NCI-H460 (cell line): ENCODE measurements at regions not wholly inside any gene's neighbourhood (a gene's known extent, or its start where the extent isn't known, plus 50 kb on each side); places are given as distances from the start of the nearest gene placed in this dataset.

Source experiments
- DNase-seq: peaks from one replicate; pipeline ENCODE4 v3.0.0-alpha.2; 2016; ENCODE audit warnings: low read depth; ENCODE audit errors: extremely low read depth

- no peak for DNase-seq
Measured at GRCh38 chr15:62431817-62432216, 266.7 kb upstream of the C2CD4B start.

- no peak for DNase-seq
Measured at GRCh38 chr15:62432702-62433398, 267.8 kb upstream of the C2CD4B start.

GRCh38 chr15:62436235-62436634 is 271.1 kb upstream of the C2CD4B start:
- DNase-seq, result no peak

GRCh38 chr15:62437753-62438152 is 272.7 kb upstream of the C2CD4B start:
- DNase-seq, result no peak

- DNase-seq, result no peak
Measured at GRCh38 chr15:62439543-62440016, 274.5 kb upstream of the C2CD4B start.

GRCh38 chr15:62440362-62441105 is 275.4 kb upstream of the C2CD4B start:
- DNase-seq, result no peak

GRCh38 chr15:62444104-62445022 is 279.3 kb upstream of the C2CD4B start:
- no peak for DNase-seq

- no peak for DNase-seq
Measured at GRCh38 chr15:62445244-62445643, 280.2 kb upstream of the C2CD4B start.

- no peak for DNase-seq
Measured at GRCh38 chr15:62446984-62447383, 281.9 kb upstream of the C2CD4B start.

GRCh38 chr15:62447742-62448141 is 282.7 kb upstream of the C2CD4B start:
- DNase-seq, result no peak

- DNase-seq, result no peak
Measured at GRCh38 chr15:62449638-62450037, 284.6 kb upstream of the C2CD4B start.

GRCh38 chr15:62450061-62450460 is 285.0 kb upstream of the C2CD4B start:
- DNase-seq, result no peak

GRCh38 chr15:62452026-62452425 is 286.9 kb upstream of the C2CD4B start:
- DNase-seq, result no peak

- DNase-seq, result no peak
Measured at GRCh38 chr15:62452667-62453066, 287.6 kb upstream of the C2CD4B start.

- DNase-seq, result no peak
Measured at GRCh38 chr15:62453375-62453774, 288.3 kb upstream of the C2CD4B start.

- no peak for DNase-seq
Measured at GRCh38 chr15:62453981-62454380, 288.9 kb upstream of the C2CD4B start.

- DNase-seq, result no peak
Measured at GRCh38 chr15:62454567-62455172, 289.6 kb upstream of the C2CD4B start.

- DNase-seq, result no peak
Measured at GRCh38 chr15:62455441-62455921, 290.4 kb upstream of the C2CD4B start.

- DNase-seq, result no peak
Measured at GRCh38 chr15:62456011-62456920, 291.2 kb upstream of the C2CD4B start.
